A549 (cell line): ENCODE measurements at regions not wholly inside any gene's neighbourhood (a gene's known extent, or its start where the extent isn't known, plus 50 kb on each side); places are given as distances from the start of the nearest gene placed in this dataset.

Source experiments
- ATAC-seq, 2 experiments: fragments of 200-7000 bp in 1 of 2; fragments of >200 bp in 1 of 2; cut with Nextera tagmentation in 1 of 2; cut with Tn5 transposase in 1 of 2; 3 replicates each; pipeline versions ENCODE4 v1.8.0 to v1.9.1; 2018 to 2020; ENCODE audit warnings: mild to moderate bottlenecking in 1 of 2, moderate library complexity in 1 of 2
- CTCF ChIA-PET: fragments of 300-600 bp; sonication (Branson Sonifier 250); formaldehyde crosslinking; extraction: SDS; loops from one replicate; lab custom pipeline; 2021; ENCODE audit warnings: antibody characterized with exemption, inconsistent platforms; lab: Yijun Ruan, JAX
- POLR2A ChIA-PET: fragments of 350-600 bp; formaldehyde crosslinking; extraction: SDS; loops from one replicate; lab custom pipeline; 2021; ENCODE audit warnings: antibody characterized with exemption, inconsistent platforms; lab: Yijun Ruan, JAX
- DNase-seq, 2 experiments: peaks; one replicate each; pipeline versions ENCODE4 v3.0.0 to v3.0.0-alpha.2; 2011 to 2016; ENCODE audit warnings: low read depth in 1 of 2, low spot score in 1 of 2
- FAIRE-seq: peaks from 2 replicates; lab custom pipeline; 2011; peaks lifted over from hg19 to GRCh38; lab: Jason Lieb, UNC
- H3K27ac ChIP-seq, 2 experiments: fragments of >200 bp; sonication (Bioruptor Twin); formaldehyde crosslinking; 3 replicates each; pipeline ENCODE4 v1.5.1; 2016 to 2017
- H3K4me1 ChIP-seq: fragments of >200 bp; sonication (Bioruptor Twin); formaldehyde crosslinking; 3 replicates; pipeline ENCODE4 v1.6.1; 2016
- H3K4me2 ChIP-seq: fragments of >200 bp; sonication (Bioruptor Twin); formaldehyde crosslinking; 3 replicates; pipeline ENCODE4 v1.6.1; 2016
- H3K4me3 ChIP-seq: fragments of >200 bp; sonication (Bioruptor Twin); formaldehyde crosslinking; 3 replicates; pipeline ENCODE4 v1.5.1; 2016
- H3K9me3 ChIP-seq: fragments of >200 bp; sonication (Bioruptor Twin); formaldehyde crosslinking; 3 replicates; pipeline ENCODE4 v1.6.1; 2016
- CBX2 ChIP-seq: fragments of 200-600 bp; sonication (generic); IDR thresholded peaks from 2 replicates; pipeline ENCODE4 v1.6.1; 2016; ENCODE audit warnings: low read depth, mild to moderate bottlenecking, borderline replicate concordance
- CBX8 ChIP-seq: fragments of 200-600 bp; sonication (generic); IDR thresholded peaks from 2 replicates; pipeline ENCODE4 v1.6.1; 2016
- CEBPB ChIP-seq, 2 experiments: fragments of >200 bp in 1 of 2; sonication (Bioruptor Twin) in 1 of 2; formaldehyde crosslinking in 1 of 2; IDR thresholded peaks; 2 replicates each; pipeline ENCODE4 v1.6.1; 2012 to 2016
- ELK1 ChIP-seq: fragments of 150-350 bp; IDR thresholded peaks from 2 replicates; pipeline ENCODE4 v1.6.1; 2014; ENCODE audit warnings: low read depth, mild to moderate bottlenecking, low read length
- EP300 ChIP-seq, 2 experiments: fragments of >200 bp; sonication (Bioruptor Twin); formaldehyde crosslinking; IDR thresholded peaks; 2 replicates in 1 of 2; 3 replicates in 1 of 2; pipeline ENCODE4 v1.6.1; 2016 to 2017
- FOSB ChIP-seq: fragments of 250-450 bp; sonication (Bioruptor Pico); IDR thresholded peaks from 2 replicates; pipeline ENCODE4 v1.5.0; 2020; ENCODE audit warnings: mild to moderate bottlenecking, moderate library complexity
- FOSL2 ChIP-seq, 2 experiments: fragments of 450-650 bp in 1 of 2; fragments of >200 bp in 1 of 2; sonication (Bioruptor Twin) in 1 of 2; formaldehyde crosslinking; IDR thresholded peaks; 2 replicates each; pipeline versions ENCODE4 v1.5.0 to v1.6.1; 2016 to 2020; ENCODE audit warnings: mild to moderate bottlenecking in 1 of 2, moderate library complexity in 1 of 2
- FOXS1 ChIP-seq: fragments of 250-450 bp; sonication (Bioruptor Pico); IDR thresholded peaks from 2 replicates; pipeline ENCODE4 v1.5.0; 2020; ENCODE audit warnings: mild to moderate bottlenecking, moderate library complexity
- HDAC2 ChIP-seq: fragments of 200-600 bp; sonication (generic); IDR thresholded peaks from 2 replicates; pipeline ENCODE4 v1.6.1; 2016
- HEYL ChIP-seq: fragments of 250-450 bp; sonication (Bioruptor Pico); IDR thresholded peaks from 2 replicates; pipeline ENCODE4 v1.8.0; 2021; ENCODE audit warnings: mild to moderate bottlenecking, moderate library complexity
- HOXA7 ChIP-seq: fragments of 250-450 bp; sonication (Bioruptor Pico); IDR thresholded peaks from 2 replicates; pipeline ENCODE4 v1.5.0; 2020; ENCODE audit warnings: mild to moderate bottlenecking, moderate library complexity
- HOXB13 ChIP-seq: fragments of 250-450 bp; sonication (Bioruptor Pico); IDR thresholded peaks from 2 replicates; pipeline ENCODE4 v1.5.0; 2020; ENCODE audit warnings: low read depth, mild to moderate bottlenecking, moderate library complexity
- JUN ChIP-seq, 2 experiments: fragments of >200 bp; sonication (Bioruptor Twin); formaldehyde crosslinking; IDR thresholded peaks; 2 replicates in 1 of 2; 3 replicates in 1 of 2; pipeline ENCODE4 v1.6.1; 2016 to 2017
- KDM1A ChIP-seq: fragments of 200-600 bp; sonication (generic); IDR thresholded peaks from 2 replicates; pipeline ENCODE4 v1.6.1; 2016; ENCODE audit warnings: low read depth, mild to moderate bottlenecking
- KDM5A ChIP-seq: fragments of 200-600 bp; sonication (generic); IDR thresholded peaks from 2 replicates; pipeline ENCODE4 v1.6.1; 2016; ENCODE audit warnings: antibody characterized with exemption, mild to moderate bottlenecking
- MAZ ChIP-seq: fragments of 150-350 bp; IDR thresholded peaks from 2 replicates; pipeline ENCODE4 v1.6.1; 2014; ENCODE audit warnings: antibody characterized with exemption, low read depth, low read length, borderline replicate concordance
- NFE2L2 ChIP-seq: fragments of 150-350 bp; conservative IDR thresholded peaks from 2 replicates; pipeline ENCODE4 v1.6.1; 2014; ENCODE audit warnings: low read length
- NPAS2 ChIP-seq: fragments of 250-450 bp; sonication (Bioruptor Pico); IDR thresholded peaks from 2 replicates; pipeline ENCODE4 v1.8.0; 2022; ENCODE audit warnings: mild to moderate bottlenecking, moderate library complexity, borderline replicate concordance
- PHF8 ChIP-seq: fragments of 200-600 bp; sonication (generic); IDR thresholded peaks from 2 replicates; pipeline ENCODE4 v1.6.1; 2016; ENCODE audit warnings: low read depth, mild to moderate bottlenecking, antibody characterized with exemption, moderate library complexity, borderline replicate concordance
- POLR2A ChIP-seq: IDR thresholded peaks from 2 replicates; pipeline ENCODE4 v1.6.1; 2012; ENCODE audit warnings: mild to moderate bottlenecking, low read length
- RAD21 ChIP-seq, 2 experiments: fragments of >200 bp in 1 of 2; sonication (Bioruptor Twin) in 1 of 2; formaldehyde crosslinking in 1 of 2; IDR thresholded peaks in 1 of 2; conservative IDR thresholded peaks in 1 of 2; 2 replicates in 1 of 2; 3 replicates in 1 of 2; pipeline ENCODE4 v1.6.1; 2012 to 2018; ENCODE audit warnings: inconsistent platforms in 1 of 2
- SMC3 ChIP-seq: fragments of >200 bp; sonication (Bioruptor Twin); formaldehyde crosslinking; IDR thresholded peaks from 3 replicates; pipeline ENCODE4 v1.6.1; 2018; ENCODE audit warnings: inconsistent platforms
- USF2 ChIP-seq: fragments of 450-650 bp; IDR thresholded peaks from 2 replicates; pipeline ENCODE4 v1.6.1; 2014; ENCODE audit warnings: antibody characterized with exemption
- ZC3H11A ChIP-seq: fragments of 450-650 bp; IDR thresholded peaks from 2 replicates; pipeline ENCODE4 v1.6.1; 2014; ENCODE audit warnings: antibody characterized with exemption, mild to moderate bottlenecking
- ZSCAN20 ChIP-seq: fragments of 250-450 bp; sonication (Bioruptor Pico); IDR thresholded peaks from 2 replicates; pipeline ENCODE4 v1.8.0; 2022; ENCODE audit warnings: mild to moderate bottlenecking, moderate library complexity
- WGBS: methylation state at CpG from one replicate; pipeline ENCODE4 v1.1.6; 2017; ENCODE audit errors: missing lambda C conversion rate; 5-methylcytosine and 5-hydroxymethylcytosine counted together
- TF ChIP-seq, protein P1 (sequence below): IDR thresholded peaks from 2 replicates; pipeline ENCODE4 v1.6.1; 2012; ENCODE audit warnings: low read depth, borderline replicate concordance

DNA sequence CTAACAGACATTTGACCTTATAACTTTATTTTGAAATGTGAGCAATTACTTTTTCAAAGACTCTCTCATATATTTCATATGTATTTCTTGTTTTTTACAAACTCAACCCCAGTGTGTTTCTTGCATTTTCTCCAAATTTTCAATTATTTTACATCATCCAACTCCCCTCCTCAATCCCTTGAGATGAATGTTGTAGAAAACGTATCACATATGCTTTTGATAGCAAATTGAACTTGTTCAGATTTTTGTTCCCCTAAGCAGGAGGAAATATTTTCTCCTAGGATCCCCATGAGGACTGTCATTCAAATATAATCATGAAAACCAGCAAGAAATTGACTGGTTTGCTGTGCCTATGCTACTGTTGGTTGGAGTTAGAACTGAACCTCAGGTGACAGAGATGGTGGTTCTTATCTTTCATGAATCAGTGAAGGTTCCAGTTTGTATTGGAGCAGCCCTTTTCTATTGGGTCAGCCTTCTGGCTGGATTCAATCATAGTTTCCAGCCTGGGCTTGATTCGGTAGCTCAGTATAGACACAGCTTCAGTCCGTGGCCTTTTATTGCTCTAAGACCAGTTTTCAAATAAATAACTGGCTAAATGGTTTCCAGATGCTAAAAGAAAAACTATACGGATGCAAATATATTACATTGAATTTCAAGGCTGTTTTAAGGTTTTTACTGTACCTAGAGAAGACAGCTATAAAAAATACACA, 591.0 kb downstream of the EPHA4 start:
- Histone ChIP-seq H3K27ac (no peak overlapping the region), H3K4me2 (no peak overlapping the region), H3K4me3 (no peak overlapping the region), H3K4me1 (no peaks in the 10 kb centered on the region), H3K9me3 (no peaks in the 10 kb centered on the region)
- WGBS = 5% methylated on average over 4 of the region's 4 CpGs
- CTCF ChIA-PET = no interaction called here
- TF ChIP-seq POLR2A = no peak
- TF ChIP-seq PHF8 = no peak
- TF ChIP-seq, protein P1, sequence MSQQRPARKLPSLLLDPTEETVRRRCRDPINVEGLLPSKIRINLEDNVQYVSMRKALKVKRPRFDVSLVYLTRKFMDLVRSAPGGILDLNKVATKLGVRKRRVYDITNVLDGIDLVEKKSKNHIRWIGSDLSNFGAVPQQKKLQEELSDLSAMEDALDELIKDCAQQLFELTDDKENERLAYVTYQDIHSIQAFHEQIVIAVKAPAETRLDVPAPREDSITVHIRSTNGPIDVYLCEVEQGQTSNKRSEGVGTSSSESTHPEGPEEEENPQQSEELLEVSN = no peak
- TF ChIP-seq CBX2 = no peak
- no peak for TF ChIP-seq HOXA7 (CRISPR knock-in tag)
- TF ChIP-seq EP300 (IDR thresholded peaks at IDR 0.05) = no peak
- no peak for TF ChIP-seq ZSCAN20 (CRISPR knock-in tag)
- TF ChIP-seq CBX8 = no peak
- no peak for TF ChIP-seq ZC3H11A
- no peak for TF ChIP-seq HEYL (CRISPR knock-in tag)
- TF ChIP-seq NPAS2 (CRISPR knock-in tag) = no peak
- no peak for TF ChIP-seq FOXS1
- TF ChIP-seq KDM1A = no peak
- no peak for TF ChIP-seq USF2
- no peak for TF ChIP-seq CEBPB (IDR thresholded peaks at IDR 0.05)
- no peak for TF ChIP-seq HOXB13 (CRISPR knock-in tag)
- TF ChIP-seq FOSL2 (IDR thresholded peaks at IDR 0.05) = no peak
- no peak for TF ChIP-seq FOSL2 (CRISPR knock-in tag; IDR thresholded peaks at IDR 0.05)
- TF ChIP-seq RAD21 (conservative IDR thresholded peaks at IDR 0.05 in 1 of 2, IDR thresholded peaks at IDR 0.05 in 1 of 2) = no peak
- TF ChIP-seq JUN (IDR thresholded peaks at IDR 0.05) = no peak
- no peak for TF ChIP-seq MAZ
- DNase-seq = no peak
- no peak for ATAC-seq
- FAIRE-seq = no peak
- POLR2A ChIA-PET = no interaction called here

- no peak for DNase-seq
- no peak for TF ChIP-seq POLR2A
- TF ChIP-seq KDM5A = no peak
- TF ChIP-seq ZSCAN20 (CRISPR knock-in tag) = no peak
- TF ChIP-seq HOXA7 (CRISPR knock-in tag) = no peak
- no peak for TF ChIP-seq JUN (IDR thresholded peaks at IDR 0.05)
- TF ChIP-seq ELK1 = no peak
- POLR2A ChIA-PET = no interaction called here
- H3K9me3 ChIP-seq = no peaks in the 10 kb centered on the region
- no peak overlapping the region for H3K4me2 ChIP-seq
- no peak overlapping the region for H3K4me3 ChIP-seq
- no peak for FAIRE-seq
- 25% methylated on average over 6 of the region's 6 CpGs for WGBS
- no peaks in the 10 kb centered on the region for H3K4me1 ChIP-seq
- no peak for ATAC-seq
- CTCF ChIA-PET = no interaction called here
- no peak overlapping the region for H3K27ac ChIP-seq
Observed at GRCh38 chr2:220981926-220982325, 590.2 kb downstream of the EPHA4 start.

DNA sequence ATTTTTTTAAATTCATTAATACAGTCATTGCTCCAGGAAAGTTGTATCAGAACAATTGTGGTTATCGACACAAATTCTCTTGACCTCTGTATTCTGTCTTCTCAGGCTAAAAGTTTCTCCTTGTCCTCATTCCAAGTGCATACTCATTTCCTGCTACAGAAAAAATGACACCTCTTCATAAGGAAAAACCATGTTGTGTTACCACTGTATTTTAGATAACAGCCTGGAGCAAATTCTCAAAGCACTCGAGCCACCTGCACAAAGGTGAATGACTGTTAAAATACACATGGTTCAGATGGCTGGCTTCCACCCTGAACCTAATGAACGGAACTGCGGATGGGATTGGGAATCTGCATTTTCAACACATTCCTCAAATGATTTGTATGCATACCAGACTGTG, 586.5 kb downstream of the EPHA4 start:
- Histone ChIP-seq H3K4me2 (no peak overlapping the region), H3K4me3 (no peak overlapping the region), H3K9me3 (no peaks in the 10 kb centered on the region), H3K4me1 (no peaks in the 10 kb centered on the region), H3K27ac (no peak overlapping the region)
- POLR2A ChIA-PET = no interaction called here
- DNase-seq (no peak), ATAC-seq (no peak), FAIRE-seq (no peak)
- TF ChIP-seq, protein P1 = no peak
- TF ChIP-seq FOSB (CRISPR knock-in tag) (no peak), HDAC2 (no peak), NFE2L2 (no peak), SMC3 (no peak), FOXS1 (no peak)
- CTCF ChIA-PET = no interaction called here
- 2% methylated on average over 4 of the region's 4 CpGs for WGBS
